Tibial nerve (tissue), 4 donors: ENCODE measurements at regions not wholly inside any gene's neighbourhood (a gene's known extent, or its start where the extent isn't known, plus 50 kb on each side); places are given as distances from the start of the nearest gene placed in this dataset.

Experiments
- DNase-seq, 2 donors: peaks; one replicate each; pipeline ENCODE4 v3.0.0-alpha.2; 2019; ENCODE audit warnings: low spot score in 2 of 2
- H3K27ac ChIP-seq, 4 donors: fragments of 200-600 bp; sonication (generic) in 3 of 4; one replicate each; pipeline ENCODE4 v1.5.1; 2017 to 2019; ENCODE audit warnings: mild to moderate bottlenecking in 1 of 4
- H3K27me3 ChIP-seq, 2 donors: fragments of 200-600 bp; sonication (generic) in 1 of 2; one replicate each; pipeline versions ENCODE4 v1.5.1 to v1.6.0; 2017 to 2019
- H3K36me3 ChIP-seq, 3 donors: fragments of 200-600 bp; sonication (generic); one replicate each; pipeline ENCODE4 v1.5.1; 2018 to 2019
- H3K4me1 ChIP-seq, 4 donors: fragments of 200-600 bp; sonication (generic) in 3 of 4; one replicate each; pipeline ENCODE4 v1.5.1; 2017 to 2019
- H3K4me3 ChIP-seq, 4 donors: fragments of 200-600 bp; sonication (generic) in 3 of 4; one replicate each; pipeline ENCODE4 v1.5.1; 2017 to 2019; ENCODE audit warnings: mild to moderate bottlenecking in 1 of 4, moderate library complexity in 1 of 4
- H3K9me3 ChIP-seq, 4 donors: fragments of 200-600 bp; sonication (generic) in 3 of 4; one replicate each; pipeline ENCODE4 v1.5.1; 2017 to 2019
- EP300 ChIP-seq, 2 donors: sonication (generic); formaldehyde crosslinking; IDR thresholded peaks; one replicate each; pipeline ENCODE4 v1.6.1; 2017; ENCODE audit warnings: antibody characterized with exemption in 2 of 2, mild to moderate bottlenecking in 1 of 2
- POLR2A ChIP-seq, 2 donors: fragments of 450-650 bp; IDR thresholded peaks; one replicate each; pipeline ENCODE4 v1.6.1; 2017; ENCODE audit warnings: antibody characterized with exemption in 2 of 2, mild to moderate bottlenecking in 2 of 2, moderate library complexity in 2 of 2
- WGBS, 2 donors: methylation state at CpG; one replicate each; pipeline ENCODE4 v1.1.5; 2018; 5-methylcytosine and 5-hydroxymethylcytosine counted together
- TF ChIP-seq, protein P1 (sequence below), 5 experiments: fragments of 200-600 bp in 3 of 5; fragments of 450-650 bp in 2 of 5; sonication (generic) in 3 of 5; IDR thresholded peaks; one replicate each; pipeline ENCODE4 v1.5.1; 2016 to 2019; ENCODE audit warnings: antibody characterized with exemption in 5 of 5, mild to moderate bottlenecking in 3 of 5, moderate library complexity in 2 of 5

DNA sequence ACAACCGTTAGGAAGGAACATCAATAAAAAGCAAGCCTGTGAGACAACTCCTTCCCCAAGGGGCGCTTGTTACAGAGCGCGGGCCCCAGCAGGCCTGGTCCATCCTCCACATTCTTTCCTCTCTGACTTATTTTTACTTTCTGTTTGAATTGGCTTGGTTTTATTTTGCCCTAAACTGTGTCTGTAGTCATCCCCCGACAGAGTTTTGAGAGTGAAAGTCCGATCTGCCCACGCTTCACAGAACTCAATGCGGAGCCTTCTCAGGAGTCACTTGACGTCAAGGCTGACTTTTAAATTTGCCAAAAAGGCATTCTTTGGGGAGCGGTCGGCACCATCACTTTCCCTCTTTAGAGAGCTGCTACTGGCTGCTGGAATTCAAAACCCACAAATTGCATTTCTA is 150.1 kb upstream of the KLF6 start:
- Histone ChIP-seq H3K4me1 (peaks cover 0 to 8% (median 2%) of the 10 kb centered on the region in 4 donors), H3K27me3 (no peaks in the 10 kb centered on the region), H3K27ac (peak overlapping the region; percentile 76 to 94 (median 88)), H3K36me3 (no peaks in the 10 kb centered on the region), H3K9me3 (no peaks in the 10 kb centered on the region), H3K4me3 (peak overlapping the region; percentile 0 to 42 (median 29))
- TF ChIP-seq, protein P1, sequence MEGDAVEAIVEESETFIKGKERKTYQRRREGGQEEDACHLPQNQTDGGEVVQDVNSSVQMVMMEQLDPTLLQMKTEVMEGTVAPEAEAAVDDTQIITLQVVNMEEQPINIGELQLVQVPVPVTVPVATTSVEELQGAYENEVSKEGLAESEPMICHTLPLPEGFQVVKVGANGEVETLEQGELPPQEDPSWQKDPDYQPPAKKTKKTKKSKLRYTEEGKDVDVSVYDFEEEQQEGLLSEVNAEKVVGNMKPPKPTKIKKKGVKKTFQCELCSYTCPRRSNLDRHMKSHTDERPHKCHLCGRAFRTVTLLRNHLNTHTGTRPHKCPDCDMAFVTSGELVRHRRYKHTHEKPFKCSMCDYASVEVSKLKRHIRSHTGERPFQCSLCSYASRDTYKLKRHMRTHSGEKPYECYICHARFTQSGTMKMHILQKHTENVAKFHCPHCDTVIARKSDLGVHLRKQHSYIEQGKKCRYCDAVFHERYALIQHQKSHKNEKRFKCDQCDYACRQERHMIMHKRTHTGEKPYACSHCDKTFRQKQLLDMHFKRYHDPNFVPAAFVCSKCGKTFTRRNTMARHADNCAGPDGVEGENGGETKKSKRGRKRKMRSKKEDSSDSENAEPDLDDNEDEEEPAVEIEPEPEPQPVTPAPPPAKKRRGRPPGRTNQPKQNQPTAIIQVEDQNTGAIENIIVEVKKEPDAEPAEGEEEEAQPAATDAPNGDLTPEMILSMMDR (IDR thresholded peaks at IDR 0.05), result peak in 1 of 5 experiments; percentile 18
- TF ChIP-seq POLR2A (IDR thresholded peaks at IDR 0.05) (peak; percentile 10 to 27), EP300 (IDR thresholded peaks at IDR 0.05) (peak; percentile 72 to 95)
- DNase-seq, result peak in 1 of 2 donors; percentile 35
- 17 to 24% methylated on average over 11 of the region's 11 CpGs for WGBS, 2 donors

DNA sequence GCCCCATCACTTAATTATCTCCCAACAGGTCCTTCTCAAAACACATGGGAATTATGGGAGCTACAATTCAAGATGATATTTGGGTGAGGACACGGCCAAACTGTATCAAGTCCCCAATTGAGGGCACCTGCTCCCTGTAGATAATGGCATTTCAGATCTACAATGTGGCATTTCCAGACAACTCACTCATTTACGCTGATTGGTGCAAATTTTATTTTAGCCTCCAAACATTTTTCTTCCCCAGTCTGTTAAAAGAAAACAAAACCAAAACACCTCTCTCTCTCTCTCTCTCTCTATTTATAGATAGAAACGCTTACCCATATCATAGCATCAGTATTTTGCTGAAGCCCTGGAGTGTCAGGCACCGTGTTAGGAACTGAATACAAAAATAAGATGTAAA is 148.7 kb upstream of the KLF6 start:
- Histone ChIP-seq H3K4me1 (peaks cover 0 to 8% (median 2%) of the 10 kb centered on the region in 4 donors), H3K27ac (peak overlapping the region in 1 of 4 donors; percentile 94), H3K36me3 (no peaks in the 10 kb centered on the region), H3K27me3 (no peaks in the 10 kb centered on the region), H3K4me3 (no peak overlapping the region), H3K9me3 (no peaks in the 10 kb centered on the region)
- 92 to 99% methylated on average over 4 of the region's 4 CpGs for WGBS, 2 donors
- DNase-seq, result no peak
- TF ChIP-seq EP300 (IDR thresholded peaks at IDR 0.05) (no peak), POLR2A (IDR thresholded peaks at IDR 0.05) (no peak)
- TF ChIP-seq, protein P1 (IDR thresholded peaks at IDR 0.05), result no peak

DNA sequence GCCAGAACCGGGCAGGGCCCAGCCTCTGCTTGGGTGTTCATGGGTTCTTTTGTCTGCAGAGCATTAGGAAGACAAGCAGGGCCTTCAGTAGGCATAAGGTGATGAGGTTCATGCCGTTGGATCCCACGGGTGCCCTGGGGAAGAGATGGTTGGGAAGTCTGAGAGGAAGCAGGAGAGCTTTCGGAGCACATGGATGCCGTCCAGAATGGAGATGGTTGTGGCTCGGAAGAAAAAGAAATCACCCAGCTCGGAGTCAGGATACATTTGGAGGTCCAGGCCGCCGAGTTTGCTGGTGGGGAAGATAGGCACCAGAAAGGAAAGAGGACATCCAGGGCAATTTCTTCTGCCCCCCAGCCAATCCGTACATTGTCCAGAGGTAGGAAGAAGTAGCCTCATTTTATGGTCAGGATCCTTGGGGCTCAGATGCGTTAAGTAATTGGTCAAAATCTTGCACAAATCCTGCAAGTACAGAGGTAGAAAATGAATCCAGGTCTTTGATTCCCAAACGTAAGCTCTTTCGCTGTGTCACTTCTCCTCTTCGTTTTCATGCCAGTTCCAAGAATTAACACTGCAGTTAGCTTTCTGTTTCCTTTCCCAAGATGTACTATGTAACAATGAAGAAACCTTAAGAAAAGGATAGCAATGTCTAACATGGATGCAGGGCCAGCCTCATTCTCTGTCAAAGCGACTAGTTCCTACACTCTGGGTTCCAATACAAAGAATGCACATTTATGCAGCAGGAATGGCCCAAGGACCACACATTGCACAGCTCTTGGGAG is 147.8 kb upstream of the KLF6 start:
- no peaks in the 10 kb centered on the region for H3K27me3 ChIP-seq
- DNase-seq, result no peak
- H3K4me1 ChIP-seq, result peaks cover 0 to 8% (median 2%) of the 10 kb centered on the region in 4 donors
- no peaks in the 10 kb centered on the region for H3K9me3 ChIP-seq
- no peak overlapping the region for H3K4me3 ChIP-seq
- no peaks in the 10 kb centered on the region for H3K36me3 ChIP-seq
- no peak overlapping the region for H3K27ac ChIP-seq
- TF ChIP-seq, protein P1 (IDR thresholded peaks at IDR 0.05), result no peak
- TF ChIP-seq EP300 (IDR thresholded peaks at IDR 0.05) (no peak), POLR2A (IDR thresholded peaks at IDR 0.05) (no peak)
- 89 to 94% methylated on average over 15 of the region's 15 CpGs for WGBS, 2 donors

DNA sequence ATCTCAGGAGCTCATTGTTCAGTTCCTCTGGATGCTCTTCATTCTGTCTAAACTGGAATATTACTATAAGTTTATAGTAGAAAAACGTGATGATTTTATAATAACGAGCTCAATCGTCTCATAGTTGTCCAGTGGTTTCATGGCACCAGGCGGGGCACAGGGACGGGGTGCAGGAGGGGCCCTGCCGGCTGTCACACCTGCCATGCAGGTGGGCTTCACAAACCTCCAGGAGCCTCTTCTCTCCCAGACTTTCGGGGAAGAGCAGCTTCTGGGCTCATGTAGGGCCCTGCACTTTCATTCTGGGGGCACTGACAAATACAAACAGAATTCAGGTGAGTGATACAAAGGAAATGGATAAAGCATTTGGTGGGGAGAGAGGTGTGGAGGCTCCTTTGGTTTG is 146.9 kb upstream of the KLF6 start:
- Histone ChIP-seq H3K27me3 (no peaks in the 10 kb centered on the region), H3K36me3 (no peaks in the 10 kb centered on the region), H3K4me3 (no peak overlapping the region), H3K9me3 (no peaks in the 10 kb centered on the region), H3K27ac (no peak overlapping the region), H3K4me1 (peaks cover 0 to 11% (median 2%) of the 10 kb centered on the region in 4 donors)
- TF ChIP-seq POLR2A (IDR thresholded peaks at IDR 0.05) (no peak), EP300 (IDR thresholded peaks at IDR 0.05) (no peak)
- TF ChIP-seq, protein P1 (IDR thresholded peaks at IDR 0.05), result no peak
- DNase-seq, result no peak
- WGBS, 2 donors, result 92% methylated on average over 7 of the region's 7 CpGs

DNA sequence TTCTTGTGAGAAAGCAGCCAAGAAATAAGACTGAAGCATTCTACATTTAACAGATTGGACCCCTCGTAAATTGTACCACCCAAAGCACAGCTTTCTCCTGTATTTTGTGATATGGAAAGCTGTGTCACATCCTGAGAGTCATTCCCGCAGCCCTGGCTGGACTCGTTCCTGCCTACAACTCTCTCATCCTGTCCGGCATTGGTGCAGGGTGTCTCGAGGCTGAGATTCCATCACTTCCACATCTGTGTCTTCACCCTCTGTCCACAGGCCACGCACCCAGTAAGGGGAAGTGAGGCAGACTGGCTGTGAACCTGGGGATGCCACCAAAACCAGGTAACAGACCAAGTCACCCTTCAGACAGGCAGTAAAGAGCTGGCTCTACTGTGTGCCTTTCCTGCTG is 146.2 kb upstream of the KLF6 start:
- DNase-seq, result no peak
- H3K36me3 ChIP-seq, result no peaks in the 10 kb centered on the region
- H3K9me3 ChIP-seq, result no peaks in the 10 kb centered on the region
- no peaks in the 10 kb centered on the region for H3K27me3 ChIP-seq
- no peak for TF ChIP-seq EP300 (IDR thresholded peaks at IDR 0.05)
- TF ChIP-seq, protein P1 (IDR thresholded peaks at IDR 0.05), result no peak
- TF ChIP-seq POLR2A (IDR thresholded peaks at IDR 0.05), result no peak
- no peak overlapping the region for H3K4me3 ChIP-seq
- H3K4me1 ChIP-seq, result peaks cover 0 to 16% (median 2%) of the 10 kb centered on the region in 4 donors
- H3K27ac ChIP-seq, result no peak overlapping the region
- WGBS, 2 donors, result 88 to 90% methylated on average over 6 of the region's 6 CpGs
